HG03354 (cell line): ENCODE measurements at regions not wholly inside any gene's neighbourhood (a gene's known extent, or its start where the extent isn't known, plus 50 kb on each side); places are given as distances from the start of the nearest gene placed in this dataset.

Experiments used
- ATAC-seq: cut with Tn5 transposase; IDR thresholded peaks from one replicate; pipeline ENCODE4 v1.9.1; 2021; ENCODE audit warnings: mild to moderate bottlenecking; ENCODE audit not compliant: unreplicated experiment, poor library complexity, severe bottlenecking

DNA sequence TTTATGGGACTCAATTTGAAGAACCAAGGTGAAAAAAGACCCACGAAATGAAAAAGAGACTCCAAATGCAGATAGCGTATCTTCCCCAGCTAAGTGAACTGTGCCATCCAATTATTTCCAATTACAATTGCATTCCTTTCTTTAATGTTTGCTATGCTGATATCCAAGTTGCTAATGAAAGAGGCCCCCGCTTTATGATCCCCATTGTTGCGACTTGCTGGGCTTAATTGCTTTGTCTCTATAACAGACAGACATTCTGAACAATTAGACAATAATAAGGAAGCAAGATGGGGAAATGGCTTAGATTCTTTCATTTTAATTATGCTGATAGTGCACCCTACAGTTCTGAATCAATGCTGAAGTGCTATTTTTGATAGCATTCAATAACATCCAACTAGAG is 354.3 kb downstream of the KIF4B start:
- ATAC-seq, result no peak

DNA sequence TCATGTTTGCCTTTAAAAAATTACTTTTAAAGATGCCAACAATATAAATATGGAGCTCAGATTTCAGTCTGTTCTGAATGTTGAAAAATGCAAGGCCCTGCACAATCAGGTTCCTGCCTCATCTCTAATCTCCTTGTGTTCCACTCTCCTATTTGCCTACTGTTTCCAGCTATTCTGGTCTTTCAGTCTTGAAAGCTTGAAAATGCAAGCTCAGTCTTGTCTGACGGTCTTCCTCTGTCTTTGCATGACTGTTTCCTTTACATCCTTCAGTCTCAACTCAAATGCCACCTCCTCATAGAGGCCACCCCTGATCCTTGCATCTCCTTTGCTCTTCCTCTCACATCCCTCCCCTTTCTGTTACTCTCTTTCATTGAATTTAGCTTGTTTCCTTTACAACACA is 354.9 kb downstream of the KIF4B start:
- no peak for ATAC-seq

DNA sequence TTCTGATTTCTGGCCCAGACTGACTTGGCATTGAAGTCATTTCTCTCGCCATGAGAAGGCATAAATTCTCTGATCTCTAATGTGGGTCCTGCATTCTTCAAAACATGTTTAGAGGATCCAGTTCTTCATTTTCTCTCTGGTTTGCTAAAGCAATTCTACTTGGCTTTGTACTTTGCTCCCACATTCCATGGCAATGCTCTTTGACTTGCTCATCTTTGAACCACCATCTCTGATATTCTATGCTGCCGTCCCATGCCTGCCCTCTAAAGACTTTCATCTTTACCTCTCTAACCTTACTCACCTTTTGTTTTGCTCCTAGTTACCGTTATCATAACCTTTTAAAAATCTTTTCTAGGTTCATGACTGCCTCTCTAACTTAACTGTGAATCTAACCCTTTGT is 366.9 kb downstream of the KIF4B start:
- ATAC-seq, result no peak

DNA sequence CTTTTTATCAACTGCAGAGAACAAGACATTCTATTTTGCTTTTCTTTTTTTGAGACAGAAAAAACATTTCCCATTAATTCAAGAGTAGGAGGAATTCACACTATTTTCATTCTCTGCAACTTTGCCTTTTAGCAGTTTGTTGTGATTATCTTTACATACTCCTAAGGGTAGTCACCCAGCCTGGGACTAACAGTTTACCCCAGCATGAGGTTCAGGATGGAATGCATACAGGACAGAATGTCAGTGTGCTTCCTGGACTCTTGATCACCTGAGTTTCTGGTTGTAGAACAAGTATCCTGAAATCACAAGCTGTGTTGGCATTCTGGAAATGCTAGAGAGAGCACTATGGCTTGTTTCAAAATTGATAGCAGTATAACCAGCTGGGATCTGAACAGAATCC is 368.1 kb downstream of the KIF4B start:
- no peak for ATAC-seq

DNA sequence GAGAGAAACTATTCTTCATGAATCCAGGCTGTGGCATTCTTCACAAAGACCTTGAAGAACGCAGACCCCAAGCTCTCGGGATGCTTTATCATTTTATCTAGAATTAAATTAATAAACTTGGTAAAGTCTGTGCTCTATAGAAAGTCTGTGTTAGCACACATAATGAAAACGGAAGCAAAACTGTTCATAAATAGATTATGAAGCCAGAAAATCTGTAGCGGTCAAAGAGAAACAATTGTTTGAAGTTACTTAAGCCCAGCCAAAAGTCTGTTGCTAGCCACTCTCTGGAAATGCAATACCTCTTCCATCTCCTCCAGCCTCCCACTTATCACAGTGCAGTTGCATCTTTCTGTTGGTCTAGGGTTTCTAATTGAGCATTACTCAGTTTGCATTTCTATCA is 375.9 kb downstream of the KIF4B start:
- no peak for ATAC-seq

DNA sequence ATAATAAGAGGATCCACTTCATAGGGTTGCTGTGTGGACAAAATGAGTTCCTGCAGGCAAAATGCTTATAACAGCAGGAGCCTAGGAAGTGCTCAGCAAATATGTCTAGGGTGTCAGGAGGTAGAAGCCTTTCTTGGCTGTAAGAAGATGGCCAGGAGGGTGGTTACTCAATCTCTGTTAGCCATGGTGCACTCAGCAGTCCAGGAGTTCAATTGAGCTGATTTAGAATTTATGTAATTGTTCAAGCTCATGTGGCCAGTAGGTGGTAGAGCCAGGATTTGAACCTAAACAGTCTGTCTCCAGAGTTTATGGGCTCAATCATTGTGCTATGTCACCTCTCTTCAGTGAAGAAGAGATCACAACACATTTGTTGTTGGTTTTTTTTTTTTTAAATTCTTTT is 381.2 kb downstream of the KIF4B start:
- no peak for ATAC-seq

DNA sequence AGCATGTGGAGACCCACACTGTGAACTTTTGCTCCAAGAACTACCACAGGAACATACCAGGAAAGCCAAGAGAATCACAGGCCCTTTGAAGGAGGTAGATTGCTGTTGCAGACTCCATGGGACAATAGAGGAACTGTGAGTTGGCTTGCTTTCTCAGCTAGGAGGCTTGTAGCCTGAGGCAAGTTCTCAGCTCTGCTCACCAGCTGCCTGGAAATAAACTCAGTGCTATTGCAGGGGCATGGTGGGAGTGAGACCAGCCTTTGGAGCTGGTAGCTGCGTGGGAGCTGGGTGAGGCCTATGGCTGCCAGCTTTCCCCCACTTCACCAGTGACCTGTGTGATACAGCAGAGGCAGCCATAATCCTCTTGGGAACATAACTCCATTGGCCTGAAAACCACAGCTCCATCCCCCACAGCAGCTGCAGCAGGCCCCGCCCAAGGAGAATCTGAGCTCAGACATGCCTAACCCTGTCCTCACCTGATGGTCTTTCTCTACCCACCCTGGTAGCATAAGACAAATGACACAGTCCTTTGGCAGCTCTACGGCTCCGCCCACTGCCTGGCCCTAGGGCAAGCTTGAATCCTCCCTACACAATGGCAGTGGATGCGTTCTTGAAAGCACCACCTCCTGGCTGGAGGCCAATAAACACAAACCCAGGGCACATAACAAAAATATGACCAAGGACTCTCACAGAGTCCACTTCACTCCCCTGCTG is 389.5 kb downstream of the KIF4B start:
- no peak for ATAC-seq

DNA sequence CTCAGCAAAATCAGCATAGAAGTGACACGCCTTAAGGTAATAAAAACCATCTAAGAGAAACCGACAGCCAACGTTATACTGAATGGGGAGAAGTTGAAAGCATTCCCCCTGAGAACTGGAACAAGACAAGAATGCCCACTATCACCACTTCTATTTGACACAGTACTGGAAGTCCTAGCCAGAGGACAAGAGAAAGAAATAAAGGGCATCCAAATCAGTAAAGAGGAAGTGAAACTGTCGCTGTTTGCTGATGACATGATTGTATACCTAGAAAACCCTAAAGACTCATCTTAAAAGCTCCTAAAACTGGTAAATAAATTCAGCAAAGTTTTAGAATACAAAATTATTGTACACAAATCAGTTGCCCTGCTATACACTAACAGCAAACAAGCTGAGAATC is 393.3 kb downstream of the KIF4B start:
- no peak for ATAC-seq

DNA sequence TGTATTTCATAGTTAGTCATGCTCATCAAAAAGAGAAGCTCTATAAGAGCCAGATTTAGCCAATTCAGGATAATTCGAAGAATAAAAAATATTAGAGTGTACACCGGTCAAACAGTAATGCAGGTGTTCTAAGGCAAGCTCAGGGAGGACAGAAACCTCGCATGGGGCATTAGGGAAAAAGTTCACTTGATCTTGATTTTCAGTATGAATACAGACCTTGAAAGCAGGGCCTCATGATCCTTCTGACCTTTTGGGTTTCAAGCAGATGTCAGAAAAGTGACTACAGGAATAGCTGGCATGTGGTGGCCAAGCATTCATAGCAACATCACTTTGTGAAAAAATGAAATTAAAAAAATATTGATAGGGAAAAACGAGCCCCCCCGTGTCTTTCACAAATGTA is 394.9 kb downstream of the KIF4B start:
- no peak for ATAC-seq

DNA sequence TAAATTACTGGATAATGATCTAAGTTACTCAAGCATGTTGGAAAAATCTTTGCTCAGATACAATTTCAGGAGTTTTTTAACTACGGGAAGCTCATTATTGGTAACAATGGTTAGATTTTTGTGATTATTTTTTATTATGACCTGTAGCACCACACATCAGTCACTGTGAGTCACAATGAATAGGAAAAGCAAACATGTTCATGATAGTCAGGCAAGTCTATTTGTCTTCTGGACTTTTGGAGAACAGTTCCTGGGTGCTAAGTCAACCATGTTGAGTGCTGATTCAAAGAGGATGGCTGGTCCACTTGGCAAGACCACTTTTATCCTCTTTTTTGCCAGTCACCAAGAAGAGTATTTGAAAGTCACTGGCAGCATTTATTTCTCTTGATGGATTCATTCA is 403.2 kb downstream of the KIF4B start:
- no peak for ATAC-seq

DNA sequence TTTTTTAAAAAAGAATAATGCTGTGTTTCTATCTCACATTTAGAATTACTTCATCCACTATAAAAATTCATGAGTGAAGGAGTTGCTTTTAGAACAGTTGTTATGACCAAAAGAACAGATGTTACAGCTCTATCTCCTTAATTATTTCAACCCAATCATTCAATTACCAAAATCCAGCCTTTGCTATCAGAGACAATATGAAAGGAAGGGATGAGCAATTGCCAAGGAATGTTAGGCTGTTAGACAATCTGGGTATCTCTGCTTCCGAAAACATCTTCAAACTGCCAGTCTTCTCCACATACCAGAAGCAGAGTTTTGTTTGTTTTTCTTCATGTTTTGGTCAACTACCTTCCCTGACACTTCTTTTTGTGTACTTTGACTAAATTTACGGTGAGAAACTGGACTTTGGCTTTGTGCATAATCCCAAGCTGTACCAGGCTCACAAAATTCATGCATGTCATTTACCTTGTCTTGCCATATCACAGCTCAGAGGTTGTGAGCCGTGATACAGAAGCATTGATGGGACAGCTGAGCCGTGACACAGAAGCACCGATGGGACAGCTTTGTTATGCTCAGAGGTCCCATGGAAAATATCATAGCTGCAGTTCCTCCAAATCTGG is 405.5 kb downstream of the KIF4B start:
- ATAC-seq, result no peak

DNA sequence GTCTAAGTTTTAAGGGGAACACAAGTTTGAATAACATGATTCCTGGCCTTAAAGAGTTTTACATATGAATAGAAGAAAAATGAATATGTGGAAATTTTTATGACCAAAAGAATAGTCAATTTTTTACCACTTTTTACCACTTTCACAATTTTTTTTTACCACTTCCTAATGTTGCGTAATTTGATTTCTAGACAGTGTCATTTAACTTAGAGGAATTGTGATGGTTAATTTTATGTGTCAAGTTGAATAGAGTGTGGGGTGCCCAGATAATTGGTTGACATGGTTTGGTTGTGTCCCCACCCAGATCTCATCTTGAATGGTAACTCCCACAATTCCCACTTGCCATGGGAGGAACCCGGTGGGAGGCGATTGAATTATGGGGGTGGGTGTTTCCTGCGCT is 416.6 kb downstream of the KIF4B start:
- no peak for ATAC-seq

DNA sequence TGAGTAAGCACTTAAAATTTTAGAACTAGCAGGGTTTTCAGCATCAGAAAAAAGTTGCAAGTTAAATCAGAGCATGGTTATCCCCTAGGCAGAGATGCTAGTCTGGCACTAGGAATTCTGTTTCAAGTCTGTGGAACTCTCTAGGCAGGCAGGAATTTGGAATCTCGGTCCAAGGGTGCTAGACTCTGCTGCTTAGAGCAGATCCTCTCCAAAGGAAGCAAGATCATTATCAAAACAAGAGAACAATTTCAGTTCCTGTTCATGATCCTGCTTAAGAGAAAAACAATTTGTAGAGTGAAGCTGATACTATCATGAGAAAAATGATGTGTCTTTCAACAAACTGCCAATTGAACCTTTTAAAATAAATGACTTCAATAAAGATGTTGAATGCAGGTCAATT is 420.7 kb downstream of the KIF4B start:
- ATAC-seq, result no peak

DNA sequence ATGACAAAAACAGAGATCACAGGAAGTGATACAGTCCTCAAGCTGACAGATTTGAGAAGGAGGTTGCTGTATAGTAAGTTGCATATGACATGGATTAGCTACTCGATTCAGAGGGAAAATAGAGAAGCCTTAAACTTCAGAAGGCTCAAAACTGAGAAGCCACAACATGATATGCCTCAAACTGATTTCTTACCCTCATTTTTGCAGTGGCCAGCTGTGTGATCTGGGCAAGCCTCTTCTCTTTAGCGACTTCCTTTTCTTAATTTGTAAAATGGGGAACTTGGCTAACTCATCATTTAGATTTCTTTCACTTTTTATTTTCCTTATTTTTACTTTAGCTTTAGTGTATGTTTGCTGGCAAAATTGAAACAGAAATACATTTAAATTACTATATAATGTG is 421.1 kb downstream of the KIF4B start:
- no peak for ATAC-seq

DNA sequence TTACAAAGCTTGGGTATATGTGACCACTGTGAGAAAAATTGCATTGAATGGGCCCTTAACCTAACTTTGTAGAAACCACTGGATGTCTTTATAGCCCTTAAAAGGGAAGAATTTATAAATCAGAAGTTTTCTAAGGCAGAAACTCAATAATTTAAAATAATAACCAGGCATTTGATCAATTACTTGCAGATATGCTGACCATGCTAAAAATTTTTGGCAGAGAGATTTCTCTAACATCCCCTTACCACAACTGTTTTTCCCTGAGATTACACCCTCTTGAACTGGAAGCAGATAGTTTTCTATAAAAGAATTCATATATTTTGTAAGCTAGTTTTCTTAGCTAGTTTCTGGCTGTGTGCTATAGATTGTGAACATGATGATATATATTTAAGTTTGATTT is 428.3 kb downstream of the KIF4B start:
- ATAC-seq, result no peak

DNA sequence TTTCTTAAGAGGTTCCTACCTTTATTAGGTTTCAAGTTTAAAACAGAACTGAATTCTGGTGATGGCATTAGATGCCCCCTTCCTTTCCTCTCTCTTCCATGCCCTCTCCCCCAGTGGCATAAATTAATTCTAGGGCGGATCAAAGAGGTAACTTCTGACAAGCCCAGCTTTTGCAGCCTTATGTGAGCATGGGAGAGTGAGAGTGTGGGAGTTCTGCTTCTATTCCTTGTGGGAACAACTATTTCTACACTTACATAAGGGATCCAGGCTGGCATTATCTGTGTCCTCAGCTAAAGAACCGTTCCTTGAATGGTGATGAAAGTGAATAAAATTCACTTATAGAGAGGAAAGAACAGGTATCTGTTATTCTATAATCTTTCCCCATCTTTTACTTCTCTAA is 437.6 kb downstream of the KIF4B start:
- ATAC-seq, result no peak

DNA sequence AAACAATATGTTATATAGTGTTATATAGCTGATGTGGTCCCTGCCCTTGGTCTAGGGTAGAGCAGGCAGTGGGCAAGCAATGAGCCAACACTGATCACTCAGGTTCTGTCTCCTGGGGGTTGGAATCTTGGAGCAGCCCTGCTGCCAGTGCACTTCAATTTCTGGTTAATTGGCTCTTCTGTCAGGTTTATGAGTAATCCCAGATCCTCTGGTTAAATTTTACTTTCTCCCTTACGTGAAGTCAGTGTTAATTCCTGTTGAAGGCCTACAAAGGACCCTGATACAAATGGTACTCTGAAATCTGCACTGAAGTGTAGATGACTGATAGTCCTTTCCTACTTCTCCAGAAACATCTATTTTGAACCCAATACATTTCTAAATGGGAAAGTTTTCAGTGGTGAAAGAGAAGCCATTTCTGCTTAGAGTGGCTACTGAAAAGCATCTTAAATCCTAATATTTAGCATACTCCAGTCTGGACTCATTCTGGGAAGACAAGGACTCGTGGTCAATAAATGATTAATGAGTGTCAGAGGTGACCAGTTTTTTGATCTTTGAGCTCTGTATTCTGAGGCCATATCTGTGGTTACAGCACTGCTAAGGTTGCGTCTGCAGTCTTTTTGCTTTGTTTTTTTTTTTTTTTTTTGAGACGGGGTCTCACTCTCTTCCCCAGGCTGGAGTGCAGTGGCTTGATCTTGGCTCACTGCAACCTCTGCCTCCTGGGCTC is 442.4 kb downstream of the KIF4B start:
- ATAC-seq, result no peak

DNA sequence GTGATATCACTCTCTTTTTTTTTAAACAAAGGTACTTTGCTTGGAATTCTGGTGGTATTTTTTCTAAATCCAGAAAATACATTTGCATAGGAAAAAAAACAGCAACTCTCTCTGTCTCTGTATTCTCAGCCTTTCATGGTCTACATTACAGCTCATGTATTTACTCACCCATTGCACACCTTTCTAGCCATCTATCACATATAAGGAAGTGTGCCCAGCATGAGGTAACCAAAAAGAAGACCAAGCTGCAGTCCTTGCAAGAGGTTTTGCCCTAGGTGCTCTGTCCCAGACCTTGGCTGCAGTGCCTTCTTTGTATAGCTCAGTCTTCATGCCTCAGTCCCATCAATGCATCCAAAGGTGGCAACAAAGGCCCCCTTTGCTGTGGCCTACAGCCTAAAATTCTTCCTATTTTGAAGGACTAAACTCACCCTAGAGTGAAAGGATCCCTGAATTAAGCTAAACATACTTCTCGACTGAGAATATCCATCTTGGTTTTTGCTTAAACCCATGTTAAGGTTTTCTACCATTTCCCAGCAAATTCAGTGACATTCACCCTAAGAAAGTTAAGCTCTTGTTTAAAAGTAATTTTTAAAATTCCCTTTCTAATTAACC is 446.4 kb downstream of the KIF4B start:
- no peak for ATAC-seq

DNA sequence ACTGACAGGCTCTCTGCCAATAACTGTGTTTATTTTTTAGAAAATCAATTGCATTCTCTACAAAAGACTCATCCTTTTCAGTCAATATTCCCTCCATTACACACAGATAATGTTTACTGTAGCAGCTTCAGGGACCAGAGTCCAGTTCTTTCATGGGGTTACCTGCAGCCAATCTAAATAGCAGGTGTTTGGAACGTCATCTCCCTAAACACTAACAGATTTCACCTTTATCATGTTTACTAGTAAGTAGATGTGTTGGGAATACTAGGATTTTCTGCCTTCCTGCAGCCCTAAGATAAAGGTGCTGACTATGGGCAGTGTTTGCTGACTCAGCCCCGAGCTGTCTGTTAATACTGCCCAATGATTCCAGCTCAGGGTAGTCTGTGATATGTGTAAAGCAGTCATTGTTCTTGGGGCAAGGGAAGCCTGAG is 447.0 kb downstream of the KIF4B start:
- no peak for ATAC-seq

DNA sequence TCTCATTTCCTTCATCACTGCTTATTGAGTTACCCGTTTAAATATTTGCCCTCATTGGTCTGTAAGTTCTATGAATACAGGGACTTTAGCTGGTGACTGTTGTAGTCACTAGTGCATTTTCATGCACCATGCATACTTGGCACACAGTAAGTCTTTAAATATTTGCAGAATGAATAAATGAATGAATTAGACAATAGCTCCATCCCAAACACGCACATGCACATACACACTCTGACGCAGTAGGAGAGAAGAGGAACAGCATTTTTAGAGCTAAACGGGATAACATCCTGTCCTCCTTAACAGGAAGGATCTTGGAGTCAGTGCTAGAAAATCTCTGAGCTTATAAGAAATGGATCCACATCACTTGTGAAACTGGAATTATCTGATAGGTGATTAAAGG is 447.7 kb downstream of the KIF4B start:
- no peak for ATAC-seq

DNA sequence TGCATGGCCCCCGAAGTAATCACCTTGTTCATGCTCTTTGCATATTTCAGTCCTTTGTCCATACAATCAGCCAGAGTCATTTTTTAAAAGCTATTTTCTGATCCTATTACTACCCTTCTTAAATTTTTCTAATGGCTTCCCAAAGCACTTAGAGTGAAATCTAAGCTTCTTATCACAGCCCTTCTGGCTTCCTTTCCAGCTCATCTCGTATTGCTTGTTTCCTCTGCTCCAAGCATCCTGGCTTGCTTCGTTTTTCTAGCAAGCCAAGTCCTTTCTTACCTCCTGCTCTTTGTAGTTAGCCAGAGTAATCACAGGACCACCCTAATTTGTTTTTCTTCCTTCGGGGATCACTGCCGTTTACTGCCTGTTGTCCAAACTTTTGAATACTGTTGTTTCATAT is 453.3 kb downstream of the KIF4B start:
- no peak for ATAC-seq
